ENCODE measurements at regions not wholly inside any gene's neighbourhood (a gene's known extent, or its start where the extent isn't known, plus 50 kb on each side); places are given as distances from the start of the nearest gene placed in this dataset.

GRCh38 chr15:70269311-70269911, 171.7 kb upstream of the TLE3 start:
- no peak for TF ChIP-seq CTCF (IDR thresholded peaks at IDR 0.05)
- TF ChIP-seq EP300 (IDR thresholded peaks at IDR 0.05) = no peak
